ENCODE measurements at regions not wholly inside any gene's neighbourhood (a gene's known extent, or its start where the extent isn't known, plus 50 kb on each side); places are given as distances from the start of the nearest gene placed in this dataset.
"Not testable (repeated sequence)": the region's sequence is repeated elsewhere in the genome, so short reads cannot be mapped to it uniquely, and the experiment has no call there.

DNA sequence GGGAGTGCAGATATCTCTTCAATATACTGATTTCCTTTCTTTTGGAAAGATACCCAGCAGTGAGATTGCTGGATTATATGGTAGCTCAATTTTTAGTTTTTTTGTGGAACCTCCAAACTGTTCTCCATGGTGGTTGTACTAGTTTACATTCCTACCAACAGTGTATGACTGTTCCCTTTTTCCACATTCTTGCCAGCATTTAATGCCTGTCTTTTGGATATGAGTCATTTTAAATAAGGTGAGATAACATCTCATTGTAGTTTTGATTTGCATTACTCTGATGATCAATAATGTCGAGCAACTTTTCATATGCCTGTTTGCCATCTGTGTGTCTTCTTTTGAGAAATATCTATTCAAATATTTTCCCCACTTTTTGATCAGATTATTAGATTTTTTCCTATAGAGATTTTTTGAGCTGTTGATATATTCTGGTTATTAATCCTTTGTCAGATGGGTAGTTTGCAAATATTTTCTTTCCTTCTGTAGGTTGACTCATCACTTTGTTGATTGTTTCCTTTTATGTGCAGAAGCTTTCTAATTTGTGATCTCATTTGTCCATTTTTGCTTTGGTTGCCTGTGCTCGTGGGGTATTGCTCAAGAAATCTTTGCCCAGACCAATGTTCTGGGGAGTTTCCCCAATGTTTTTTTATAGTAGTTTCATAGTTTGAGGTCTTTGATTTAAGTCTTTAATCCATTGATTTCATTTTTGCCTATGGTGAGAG, 552.7 kb downstream of the ZNF674 start:
- in situ Hi-C loops (cut with HindIII; ENCODE audit: low pct_unique_long_range_greater_than_20kb, low sequenced_read_pairs): no loop called here
- no peak for DNase-seq (ENCODE audit: low read depth, low spot score)

DNA sequence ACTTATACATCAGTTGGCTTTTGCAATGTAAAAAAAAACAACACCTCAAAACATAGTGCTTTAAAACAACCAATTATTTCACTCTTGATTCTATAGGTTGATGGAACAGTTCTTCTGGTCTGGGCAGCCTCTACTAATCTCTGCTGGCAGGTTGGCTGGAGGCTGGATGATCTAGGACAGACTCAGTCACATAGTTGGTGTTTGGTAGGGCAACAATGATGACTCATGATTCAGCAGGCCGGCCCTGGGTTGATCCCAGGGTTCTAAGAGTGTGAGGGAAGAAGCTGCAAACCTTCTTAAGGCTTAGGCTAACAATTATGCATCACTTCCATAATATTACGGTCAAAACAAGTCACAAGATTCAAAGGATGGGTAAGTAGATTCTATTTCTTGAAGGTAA, 558.2 kb downstream of the ZNF674 start:
- no peak for DNase-seq (ENCODE audit: low read depth, low spot score)
- in situ Hi-C loops (cut with HindIII; ENCODE audit: low pct_unique_long_range_greater_than_20kb, low sequenced_read_pairs): no loop called here

DNA sequence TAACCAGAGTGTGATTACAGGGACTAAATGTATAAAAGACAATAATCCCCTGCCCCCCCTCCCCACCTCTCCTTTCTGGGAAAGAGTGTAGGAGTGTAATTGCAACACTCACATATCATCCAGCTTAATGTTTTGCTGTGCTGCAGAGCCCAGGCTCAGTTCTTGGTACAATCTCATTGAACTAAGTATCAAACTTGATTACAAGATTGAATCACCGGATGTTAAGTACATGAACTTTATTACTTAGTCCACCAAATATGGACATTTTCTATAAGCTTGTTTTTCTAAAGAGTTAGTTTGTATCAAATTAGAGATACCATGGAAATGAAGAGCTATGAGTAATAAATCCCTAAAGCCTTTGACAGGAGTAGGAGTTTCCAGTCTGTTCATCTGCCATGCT, 559.1 kb downstream of the ZNF674 start:
- no peak for DNase-seq (ENCODE audit: low read depth, low spot score)
- in situ Hi-C loops (cut with HindIII; ENCODE audit: low pct_unique_long_range_greater_than_20kb, low sequenced_read_pairs): no loop called here

DNA sequence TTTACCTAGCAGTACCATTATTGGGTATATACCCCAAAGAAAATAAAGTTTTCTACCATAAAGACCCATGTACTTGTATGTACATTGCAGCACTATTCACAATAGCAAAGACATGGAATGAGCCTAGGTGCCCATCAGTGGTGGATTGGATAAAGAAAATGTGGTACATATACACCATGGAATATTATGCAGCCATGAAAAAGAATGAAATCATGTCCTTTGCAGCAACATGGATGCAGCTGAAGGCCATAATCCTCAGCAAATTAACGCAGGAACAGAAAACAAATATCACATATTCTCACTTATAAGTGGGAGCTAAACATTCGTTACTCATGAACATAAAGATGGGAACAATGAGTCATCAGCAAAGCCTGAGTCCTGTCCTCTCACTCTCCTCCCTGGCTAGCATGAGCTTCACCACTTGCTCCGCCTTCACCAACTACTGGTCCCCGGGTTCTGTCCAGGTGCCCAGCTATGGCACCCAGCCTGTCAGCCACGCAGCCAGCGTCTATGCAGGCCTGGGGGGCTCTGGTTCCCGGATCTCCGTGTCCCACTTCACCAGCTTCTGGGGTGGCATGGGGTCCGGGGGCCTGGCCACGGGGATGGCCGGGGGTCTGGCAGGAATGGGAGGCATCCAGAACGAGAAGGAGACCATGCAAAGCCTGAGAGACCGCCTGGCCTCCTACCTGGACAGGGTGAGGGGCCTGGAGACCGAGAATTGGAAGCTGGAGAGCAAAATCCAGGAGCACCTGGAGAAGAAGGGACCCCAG, 562.1 kb downstream of the ZNF674 start:
- in situ Hi-C loops (cut with HindIII; ENCODE audit: low pct_unique_long_range_greater_than_20kb, low sequenced_read_pairs); DNase-seq (ENCODE audit: low read depth, low spot score): not testable (repeated sequence)

DNA sequence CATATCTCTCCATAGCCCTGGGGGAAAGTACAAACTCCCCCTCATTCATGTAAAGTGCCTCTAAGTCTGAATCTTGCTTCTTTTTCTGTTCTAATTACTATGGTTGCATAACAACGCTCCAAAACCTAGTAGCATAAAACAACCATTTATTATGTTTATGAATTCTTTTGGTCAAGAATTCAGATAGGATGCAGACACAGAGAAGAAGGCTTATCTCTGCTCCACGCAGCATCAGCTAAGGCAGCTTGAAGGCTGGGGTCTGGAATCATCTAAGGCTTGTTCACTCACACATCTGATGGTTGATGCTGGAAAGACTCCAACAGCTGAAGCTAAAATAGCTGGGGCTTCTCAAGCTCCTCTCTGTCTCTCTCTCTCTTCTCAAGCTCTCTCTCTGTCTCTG, 564.5 kb downstream of the ZNF674 start:
- DNase-seq (ENCODE audit: low read depth, low spot score): no peak
- in situ Hi-C loops (cut with HindIII; ENCODE audit: low pct_unique_long_range_greater_than_20kb, low sequenced_read_pairs): no loop called here

DNA sequence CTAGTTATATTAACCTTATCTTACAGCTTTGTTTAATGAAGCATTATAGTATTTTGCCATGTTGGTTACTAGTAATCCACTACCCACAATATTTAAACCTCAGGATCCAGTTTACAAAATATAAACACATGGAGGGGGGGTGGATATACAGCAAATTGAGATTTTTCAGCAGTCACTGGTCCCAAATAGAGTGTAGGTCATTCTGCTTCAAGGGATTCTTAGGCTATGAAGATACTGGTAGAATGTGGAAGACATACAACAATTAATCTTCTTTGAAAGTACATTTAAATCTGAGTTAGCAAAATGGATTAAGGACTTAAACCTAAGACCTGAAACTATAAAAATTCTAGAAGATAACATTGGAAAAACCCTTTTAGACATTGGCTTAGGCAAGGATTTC, 569.6 kb downstream of the ZNF674 start:
- in situ Hi-C loops (cut with HindIII; ENCODE audit: low pct_unique_long_range_greater_than_20kb, low sequenced_read_pairs): no loop called here
- DNase-seq (ENCODE audit: low read depth, low spot score): no peak

DNA sequence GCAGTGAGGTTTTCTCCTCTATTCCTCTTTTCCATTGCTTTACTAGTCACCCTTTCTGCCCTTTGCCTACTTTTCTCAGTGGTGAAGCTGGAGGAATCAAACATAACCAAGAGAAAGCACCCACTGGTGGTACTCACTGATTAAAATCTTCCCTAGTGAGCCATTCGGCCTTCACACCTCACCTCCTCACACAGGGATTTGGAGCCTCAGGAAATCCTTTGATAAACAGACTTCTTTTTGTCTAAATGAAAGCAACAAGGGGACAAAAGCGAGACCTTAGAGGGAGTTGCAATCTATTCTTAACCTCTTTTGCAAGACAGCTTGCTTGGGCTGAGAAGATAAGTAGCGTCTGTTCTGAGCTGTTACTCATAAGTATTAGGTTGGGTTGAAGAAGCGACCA, 572.6 kb downstream of the ZNF674 start:
- no peak for DNase-seq (ENCODE audit: low read depth, low spot score)
- in situ Hi-C loops (cut with HindIII; ENCODE audit: low pct_unique_long_range_greater_than_20kb, low sequenced_read_pairs): no loop called here

GRCh38 chrX:45959567-45959966, 585.7 kb downstream of the ZNF674 start:
- in situ Hi-C loops (cut with HindIII; ENCODE audit: low pct_unique_long_range_greater_than_20kb, low sequenced_read_pairs): no loop called here
- no peak for DNase-seq (ENCODE audit: low read depth, low spot score)

GRCh38 chrX:45956191-45956870, 588.9 kb downstream of the ZNF674 start:
- in situ Hi-C loops (cut with HindIII; ENCODE audit: low pct_unique_long_range_greater_than_20kb, low sequenced_read_pairs): no loop called here
- no peak for DNase-seq (ENCODE audit: low read depth, low spot score)

GRCh38 chrX:45955661-45956060, 589.6 kb downstream of the ZNF674 start:
- DNase-seq (ENCODE audit: low read depth, low spot score): no peak
- in situ Hi-C loops (cut with HindIII; ENCODE audit: low pct_unique_long_range_greater_than_20kb, low sequenced_read_pairs): no loop called here

DNA sequence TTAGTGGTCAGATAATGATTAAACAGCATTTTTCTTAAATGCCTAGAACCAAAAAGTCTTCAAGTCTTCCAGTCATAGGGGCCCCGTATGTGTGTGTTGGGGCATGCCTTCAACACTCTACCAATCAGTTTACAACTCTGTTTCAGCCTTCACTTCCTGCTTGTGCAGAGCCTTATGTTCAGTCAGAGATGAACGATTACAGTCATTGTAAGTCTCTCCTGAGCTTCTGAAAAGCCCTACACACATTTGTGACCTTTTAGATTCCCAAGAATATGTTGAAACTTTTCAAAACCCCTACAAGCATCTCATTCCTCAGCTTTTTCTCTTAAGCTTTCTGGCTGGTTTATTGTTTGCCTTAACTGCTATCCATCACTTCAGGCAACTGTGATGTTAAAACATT, 591.2 kb downstream of the ZNF674 start:
- no peak for DNase-seq (ENCODE audit: low read depth, low spot score)
- in situ Hi-C loops (cut with HindIII; ENCODE audit: low pct_unique_long_range_greater_than_20kb, low sequenced_read_pairs): no loop called here

DNA sequence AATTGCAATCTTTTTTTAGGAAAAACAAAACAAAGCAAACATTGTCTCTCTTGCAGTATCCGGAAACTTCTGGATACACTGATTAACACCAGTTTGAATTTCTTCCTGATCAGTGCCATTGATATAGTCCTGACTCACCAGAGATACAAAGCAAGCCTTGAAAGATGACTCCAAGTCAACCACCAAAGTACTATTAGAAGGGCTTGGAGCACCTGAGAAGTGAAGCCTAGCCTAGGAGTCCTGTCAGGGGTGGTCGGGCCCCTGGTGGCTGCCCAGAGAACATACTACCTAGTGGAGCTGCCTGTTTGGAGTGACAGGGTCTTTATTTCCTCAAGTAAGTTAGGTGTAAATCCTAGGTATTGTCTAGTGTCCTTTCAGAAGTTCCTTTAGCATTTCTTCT, 593.2 kb downstream of the ZNF674 start:
- in situ Hi-C loops (cut with HindIII; ENCODE audit: low pct_unique_long_range_greater_than_20kb, low sequenced_read_pairs): no loop called here
- no peak for DNase-seq (ENCODE audit: low read depth, low spot score)

GRCh38 chrX:45935408-45935807, 609.8 kb downstream of the ZNF674 start:
- in situ Hi-C loops (cut with HindIII; ENCODE audit: low pct_unique_long_range_greater_than_20kb, low sequenced_read_pairs): no loop called here
- DNase-seq (ENCODE audit: low read depth, low spot score): no peak

- DNase-seq (ENCODE audit: low read depth, low spot score): no peak
- in situ Hi-C loops (cut with HindIII; ENCODE audit: low pct_unique_long_range_greater_than_20kb, low sequenced_read_pairs): no loop called here
Observed at GRCh38 chrX:45912316-45912715, 632.9 kb downstream of the ZNF674 start.

GRCh38 chrX:45907786-45908185, 637.4 kb downstream of the ZNF674 start:
- in situ Hi-C loops (cut with HindIII; ENCODE audit: low pct_unique_long_range_greater_than_20kb, low sequenced_read_pairs): no loop called here
- DNase-seq (ENCODE audit: low read depth, low spot score): no peak

DNA sequence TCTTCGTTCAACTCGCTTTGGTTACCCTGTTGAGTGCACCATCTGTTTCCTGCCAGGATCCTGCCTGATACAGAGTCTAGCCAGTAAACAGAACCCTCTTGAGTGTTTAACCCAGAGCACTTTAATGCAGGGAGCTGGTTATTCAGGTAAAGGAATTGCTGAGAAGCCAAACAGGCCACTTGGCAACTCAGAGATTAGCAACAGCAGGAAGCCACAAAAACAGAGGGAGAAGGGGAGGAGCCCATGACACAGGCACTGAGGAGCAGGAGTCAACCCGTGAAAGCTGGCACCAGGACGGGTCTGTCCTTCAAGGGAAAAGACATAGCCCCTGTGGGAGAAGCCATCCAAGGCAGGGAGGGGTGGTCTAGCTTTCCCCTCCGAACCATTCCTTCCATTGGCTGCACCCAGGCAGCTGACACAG, 641.4 kb downstream of the ZNF674 start:
- in situ Hi-C loops (cut with HindIII; ENCODE audit: low pct_unique_long_range_greater_than_20kb, low sequenced_read_pairs): no loop called here
- no peak for DNase-seq (ENCODE audit: low read depth, low spot score)

DNA sequence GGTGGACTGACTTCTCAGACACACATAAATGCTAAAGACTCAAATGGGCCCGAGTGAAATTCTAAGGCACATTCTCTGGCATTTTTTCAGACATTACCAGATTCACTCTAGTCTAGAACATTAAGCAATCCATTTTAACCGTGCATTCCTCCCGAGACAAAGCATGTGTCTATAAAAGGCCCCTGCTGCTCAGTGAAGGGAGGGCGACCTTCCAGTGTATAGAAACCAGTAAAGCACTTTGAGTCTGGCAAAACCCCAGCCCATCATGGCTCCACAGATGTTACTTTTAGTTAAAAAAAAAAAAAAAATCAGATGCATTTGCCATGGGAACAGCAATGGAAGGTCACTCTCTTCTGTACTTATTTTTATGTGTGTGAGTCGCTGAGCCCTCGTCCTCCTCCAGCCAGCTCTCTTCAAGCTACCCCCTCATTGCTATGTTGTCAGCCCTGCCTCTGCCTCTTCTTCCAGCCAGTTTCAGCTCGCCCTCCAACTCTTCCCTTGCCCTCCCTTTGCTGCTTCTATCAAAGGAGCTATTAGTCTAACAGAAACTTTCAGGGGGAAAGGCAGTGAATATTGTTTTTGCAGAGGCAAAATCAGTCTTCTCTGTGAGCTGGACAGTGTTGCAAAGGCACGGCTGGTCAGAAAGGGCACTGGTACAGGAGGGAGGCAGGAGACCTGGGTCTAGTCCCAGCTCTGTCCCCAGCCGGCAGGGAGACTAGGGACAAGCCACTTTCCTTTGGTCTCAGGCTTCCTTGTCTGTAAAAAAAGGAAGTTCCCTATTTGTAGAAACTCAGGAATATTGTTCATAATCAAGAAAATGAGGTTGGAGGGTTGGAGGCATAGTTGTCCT, 644.2 kb downstream of the ZNF674 start:
- DNase-seq (ENCODE audit: low read depth, low spot score): no peak
- in situ Hi-C loops (cut with HindIII; ENCODE audit: low pct_unique_long_range_greater_than_20kb, low sequenced_read_pairs): no loop called here

Measured in SK-MEL-5 (cell line).